Esophagus mucosa (tissue), 1 donor: ENCODE measurements at regions not wholly inside any gene's neighbourhood (a gene's known extent, or its start where the extent isn't known, plus 50 kb on each side); places are given as distances from the start of the nearest gene placed in this dataset.

Experiments used
- ATAC-seq: fragments of 200-7000 bp; cut with Tn5 transposase; one replicate; pipeline ENCODE4 v1.9.1; 2020
- donor health status: DM: yes; HTN: yes; CAD: no.

DNA sequence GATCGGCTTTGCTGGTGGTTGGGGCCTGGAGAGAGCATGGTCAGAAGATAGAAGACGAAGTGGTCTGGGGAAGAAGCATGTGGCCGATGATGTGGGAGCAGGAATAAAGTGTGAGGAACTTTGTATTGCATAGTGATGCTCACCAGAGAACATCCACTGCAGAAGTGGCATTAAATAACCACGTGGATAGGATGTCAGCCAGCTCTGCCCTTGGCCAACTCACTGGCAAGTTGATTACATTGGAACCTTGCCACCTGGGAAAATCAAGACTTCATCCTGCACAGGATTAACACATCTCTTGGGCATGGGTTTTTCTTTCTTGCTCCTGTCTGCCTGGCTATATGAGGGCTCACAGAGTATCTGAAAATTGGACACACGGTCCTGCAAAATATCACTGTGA is 217.4 kb downstream of the DMRT2 start:
- no peak for ATAC-seq

DNA sequence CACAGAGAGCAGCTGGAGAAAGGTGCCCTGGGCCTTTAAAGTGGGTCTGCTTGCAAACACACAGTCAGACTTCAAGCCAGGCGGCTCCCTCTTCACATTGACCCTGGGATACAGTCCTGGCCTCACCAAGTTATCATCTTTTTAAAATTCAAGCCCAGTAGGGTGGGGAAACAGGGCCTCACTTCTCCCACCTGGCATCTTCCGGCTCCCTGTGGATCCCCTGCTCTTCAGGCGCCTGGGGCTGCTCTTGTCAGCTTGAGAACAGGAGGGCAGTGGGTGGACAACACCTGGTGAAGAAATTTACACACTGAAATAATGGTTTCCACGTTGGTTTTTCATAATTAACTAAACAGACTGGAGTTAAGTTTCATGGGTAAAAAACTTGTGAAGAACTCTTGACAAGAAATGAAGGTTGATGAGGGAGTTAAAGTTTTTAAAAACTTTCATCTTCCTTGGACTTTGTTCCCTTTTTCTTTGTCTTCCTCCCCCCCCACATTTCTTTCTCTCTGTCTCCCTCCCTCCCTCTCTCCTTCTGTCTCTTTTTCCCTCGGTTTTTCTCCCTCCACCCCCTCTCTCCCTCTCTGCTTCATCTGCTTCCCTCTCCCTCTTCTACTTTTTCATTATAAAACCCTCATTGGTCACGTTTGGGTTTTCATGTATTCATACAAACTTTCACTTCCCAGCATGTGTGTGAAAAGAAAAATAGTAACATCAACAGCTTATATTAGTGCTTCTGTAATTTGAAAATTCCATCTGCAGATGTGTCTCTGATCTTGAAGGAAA is 219.6 kb downstream of the DMRT2 start:
- no peak for ATAC-seq

DNA sequence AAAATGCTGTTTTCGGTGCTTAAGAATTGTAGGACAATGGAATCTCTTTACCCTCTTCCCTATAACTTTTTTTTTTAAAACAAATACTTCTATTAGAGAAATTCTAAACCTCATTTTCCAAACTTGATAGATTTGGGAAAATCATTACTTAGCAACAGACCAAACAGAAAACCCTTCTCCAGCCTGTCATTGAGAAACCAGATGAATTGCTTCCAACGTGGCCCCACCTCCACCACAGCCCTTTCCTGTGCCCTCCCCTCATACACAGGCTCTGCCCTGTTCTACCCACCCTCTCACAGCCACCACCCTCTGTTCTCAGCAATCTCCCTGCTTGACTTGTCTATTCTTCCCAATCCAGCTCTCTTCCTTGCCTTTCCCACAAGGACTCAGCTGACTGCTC is 221.2 kb downstream of the DMRT2 start:
- ATAC-seq, result no peak

DNA sequence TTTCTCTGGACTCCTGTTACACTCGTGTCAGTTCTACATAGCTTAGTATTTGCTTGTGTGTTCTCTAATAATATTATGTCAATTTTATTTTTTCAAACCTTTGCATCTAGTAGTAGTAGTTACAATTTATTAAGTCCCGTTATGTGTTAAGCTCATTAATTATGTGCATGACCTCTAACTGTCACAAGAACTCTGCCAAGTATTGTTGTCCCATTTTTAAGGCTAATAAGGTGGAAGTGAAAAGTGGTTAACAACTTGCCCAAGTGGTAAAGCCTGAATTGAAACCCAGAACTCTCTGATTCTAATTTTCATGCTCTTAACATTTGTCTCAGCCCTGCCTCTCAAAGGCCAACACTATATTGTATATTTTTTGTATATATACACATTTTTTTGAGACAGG is 221.6 kb downstream of the DMRT2 start:
- no peak for ATAC-seq

DNA sequence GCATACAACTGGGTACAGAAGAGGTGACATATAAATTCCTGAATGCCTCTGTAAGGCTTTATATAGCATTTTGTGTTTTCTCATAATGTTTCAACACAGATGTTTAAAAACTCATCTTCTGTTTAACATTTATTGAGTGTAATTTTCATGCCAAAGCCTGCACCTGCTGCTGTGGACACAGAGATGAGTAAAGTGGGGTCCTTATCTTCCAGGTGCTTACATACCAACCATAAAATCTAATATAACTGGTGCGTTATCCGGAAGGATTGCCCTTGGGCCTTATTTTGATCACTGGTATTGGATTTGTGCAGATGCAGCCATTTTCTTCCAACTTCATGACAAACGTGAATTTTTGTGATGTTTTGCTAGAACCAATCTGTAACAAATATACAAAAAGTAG is 222.3 kb downstream of the DMRT2 start:
- no peak for ATAC-seq

DNA sequence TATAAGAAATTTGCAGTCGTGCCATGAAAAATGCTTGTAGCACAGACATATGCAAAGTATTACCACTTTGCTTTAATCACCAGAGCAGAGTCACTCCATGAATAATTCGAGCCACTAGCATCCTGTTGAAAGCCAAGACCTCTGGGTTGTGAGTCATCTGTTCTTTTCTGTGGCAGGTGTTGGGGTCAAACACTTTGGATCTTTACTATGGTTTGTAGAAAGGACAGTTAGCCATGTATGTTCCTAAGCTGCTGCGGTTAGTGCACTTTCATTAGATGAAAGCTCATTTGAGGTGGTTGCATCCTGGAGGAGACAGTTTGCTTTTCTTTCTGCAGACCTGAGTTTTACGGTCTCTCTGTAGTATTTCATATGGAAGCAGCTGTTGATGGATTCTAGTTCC is 223.7 kb downstream of the DMRT2 start:
- no peak for ATAC-seq

DNA sequence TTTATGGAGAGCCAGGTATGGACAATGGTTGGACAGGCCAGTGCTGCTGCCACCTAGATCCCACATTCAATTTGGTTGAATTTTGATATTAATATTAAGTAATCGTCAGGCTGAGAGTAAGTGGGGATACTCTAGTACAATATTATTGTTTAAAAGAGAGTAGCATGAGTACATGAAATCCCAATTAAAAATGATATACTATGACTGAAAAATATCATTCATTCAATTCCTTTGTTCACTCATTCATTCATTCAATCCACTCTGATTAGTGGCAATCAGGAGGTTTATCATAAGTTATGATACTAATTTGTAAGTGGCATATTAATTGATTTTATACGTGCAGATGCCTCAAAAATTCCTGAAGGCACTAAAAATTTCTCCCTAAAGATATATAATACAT is 224.2 kb downstream of the DMRT2 start:
- no peak for ATAC-seq

DNA sequence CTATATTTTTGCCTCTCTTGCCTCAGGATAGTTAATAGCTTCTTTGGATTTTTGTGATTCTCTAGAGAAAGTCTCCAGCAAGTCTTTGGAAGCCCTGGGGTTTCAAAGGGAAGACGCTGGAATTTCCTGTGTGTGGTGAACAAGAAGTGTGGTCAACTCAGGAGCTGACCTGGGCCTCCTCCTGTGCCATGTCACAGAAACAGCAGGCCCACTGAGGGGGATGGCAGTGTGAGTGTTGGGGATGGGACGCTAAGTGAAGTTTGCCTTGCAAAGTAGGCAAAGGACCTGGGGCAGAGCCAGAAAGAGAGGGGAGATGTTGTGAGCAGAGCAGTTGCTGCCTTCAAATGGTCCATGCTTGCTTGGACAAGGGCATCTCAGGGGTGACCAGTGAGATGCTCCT is 226.3 kb downstream of the DMRT2 start:
- no peak for ATAC-seq

DNA sequence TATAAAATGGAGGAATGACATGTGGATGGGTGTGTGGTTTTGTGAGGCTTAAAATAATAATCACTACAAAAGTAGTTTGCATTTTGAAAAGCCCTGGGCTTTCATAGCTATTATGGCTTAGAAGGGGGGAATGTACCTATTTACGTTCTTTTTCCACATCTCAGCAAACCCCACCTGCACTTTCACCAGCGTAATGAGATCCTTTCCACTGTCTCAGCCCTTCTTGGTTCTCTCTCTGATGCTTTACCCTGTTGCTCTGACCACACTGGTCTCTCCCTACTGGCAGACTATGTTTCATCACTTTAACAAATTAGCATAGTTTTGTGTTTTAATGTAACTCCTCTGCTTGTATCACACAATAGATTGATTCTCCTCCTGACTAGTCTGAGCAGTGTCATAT is 234.6 kb downstream of the DMRT2 start:
- no peak for ATAC-seq

DNA sequence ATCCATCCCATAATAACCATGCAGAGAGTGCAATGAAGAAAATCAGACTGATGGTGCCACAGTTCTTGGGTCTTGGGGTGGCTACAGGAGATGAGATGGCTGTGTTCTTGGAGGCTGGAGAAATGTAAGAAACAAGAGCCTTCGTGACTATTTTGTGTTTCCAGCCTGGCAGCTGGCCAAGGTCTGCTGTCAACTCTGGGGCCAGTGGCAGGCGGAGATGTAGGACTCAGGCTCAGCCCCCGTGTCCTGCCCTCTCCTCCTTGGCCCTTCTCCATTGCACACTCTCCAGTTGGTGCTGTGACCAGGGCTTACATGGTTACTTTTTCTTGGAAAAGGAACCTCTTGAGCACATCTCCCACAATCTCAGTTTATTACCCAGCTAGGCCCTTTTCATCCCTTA is 235.4 kb downstream of the DMRT2 start:
- no peak for ATAC-seq

DNA sequence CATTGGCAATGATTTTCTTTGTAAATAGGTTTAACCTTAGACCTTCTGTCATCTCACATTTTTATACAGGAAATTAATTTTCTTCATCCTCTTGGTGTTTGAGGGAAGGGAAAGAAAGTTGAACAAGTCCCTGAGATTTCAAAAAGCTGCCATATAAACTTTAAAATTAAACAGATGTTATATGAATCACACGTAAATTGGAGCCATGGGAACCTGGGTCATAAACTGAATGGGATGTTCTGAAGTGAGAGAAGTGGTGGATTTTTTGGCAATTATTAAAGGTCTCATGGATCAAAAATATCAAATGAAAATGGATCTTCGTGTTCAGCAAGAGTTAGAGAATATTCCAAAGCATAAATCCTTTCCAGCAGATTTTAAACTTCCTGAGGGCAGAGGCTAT is 242.2 kb downstream of the DMRT2 start:
- ATAC-seq, result no peak

DNA sequence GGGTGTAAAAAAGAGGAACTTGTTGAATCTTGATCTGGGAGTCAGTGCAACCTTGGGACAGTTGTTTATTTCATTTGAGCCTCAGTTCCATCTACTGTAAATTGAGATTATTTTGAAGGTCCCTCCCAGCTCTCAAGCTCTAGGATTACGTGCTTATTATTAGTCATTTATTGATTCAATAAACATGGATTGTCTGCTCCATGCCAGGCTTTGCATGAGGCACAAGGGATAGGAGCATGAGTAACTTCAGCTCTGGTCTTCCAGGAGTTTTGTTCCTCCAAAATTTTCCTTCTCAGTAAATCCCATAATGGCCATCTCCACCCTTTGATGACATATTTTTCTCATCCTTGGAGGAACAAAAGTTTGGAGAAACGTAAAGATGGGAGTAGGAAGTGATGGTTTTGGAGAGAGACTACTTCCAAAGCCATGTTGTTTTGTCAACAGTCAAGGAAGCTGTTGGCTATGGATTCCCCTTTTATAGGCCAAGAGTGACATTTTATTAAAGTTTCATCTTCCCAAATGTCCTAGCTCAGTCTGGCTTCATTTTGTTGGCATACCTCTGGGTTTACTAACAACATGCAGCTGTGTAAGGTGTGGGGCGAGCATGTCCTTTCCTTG is 244.6 kb downstream of the DMRT2 start:
- ATAC-seq, result no peak

DNA sequence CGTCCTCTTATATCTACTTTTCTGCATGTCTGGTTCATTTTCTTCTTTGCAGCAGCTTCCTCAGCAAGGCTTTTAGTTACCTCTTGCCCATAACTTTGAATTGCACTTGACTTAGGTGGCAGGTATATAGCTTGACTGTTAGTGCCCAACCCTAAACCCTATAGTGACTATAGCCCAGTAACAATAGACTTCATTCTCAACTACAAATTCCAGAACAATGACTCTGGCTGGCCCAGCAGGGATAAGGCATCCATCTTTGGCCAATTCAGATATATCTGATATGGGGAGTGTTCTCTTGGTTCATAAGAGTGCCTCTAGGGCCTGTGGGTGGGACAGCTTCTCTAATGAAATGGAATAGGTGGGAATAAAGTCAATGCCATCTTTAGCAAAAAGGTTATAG is 246.2 kb downstream of the DMRT2 start:
- ATAC-seq, result no peak

DNA sequence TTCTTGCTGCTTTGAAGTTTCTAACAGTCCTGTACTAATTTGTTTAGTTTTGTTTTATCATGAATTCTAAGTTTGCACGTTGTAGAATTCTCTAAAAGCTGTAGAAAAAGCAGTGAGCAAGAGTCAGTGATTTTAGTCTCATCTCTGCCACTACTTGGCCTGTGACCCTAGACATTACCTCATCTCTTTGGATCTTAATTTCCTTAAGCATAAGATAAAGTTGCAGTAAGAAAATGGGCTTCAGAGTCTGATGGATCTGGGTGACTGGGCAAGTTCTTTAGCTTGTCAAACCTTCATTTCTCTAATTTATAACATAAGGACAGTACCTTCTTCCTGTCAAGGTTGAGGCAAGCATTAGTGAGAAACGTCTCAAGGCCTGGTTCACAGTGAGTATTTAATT is 247.9 kb downstream of the DMRT2 start:
- ATAC-seq, result no peak

DNA sequence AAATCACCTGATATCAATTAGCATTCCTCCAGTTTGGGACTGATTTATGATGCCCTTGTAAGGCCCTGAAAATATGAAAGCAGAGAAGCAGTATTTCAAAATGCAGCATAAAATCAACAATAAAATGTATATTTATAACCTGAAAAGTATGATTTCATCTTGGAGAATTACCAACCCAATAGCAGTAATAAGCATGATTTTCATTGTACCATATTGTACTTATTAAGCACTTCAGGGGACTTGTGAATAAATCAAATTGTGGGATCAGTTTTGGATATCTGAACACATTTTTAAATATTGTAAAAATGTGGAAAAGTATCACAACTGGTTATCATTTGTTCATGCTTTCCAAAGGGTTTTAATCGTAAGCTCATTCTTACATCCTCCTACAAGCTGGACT is 250.8 kb downstream of the DMRT2 start:
- no peak for ATAC-seq

DNA sequence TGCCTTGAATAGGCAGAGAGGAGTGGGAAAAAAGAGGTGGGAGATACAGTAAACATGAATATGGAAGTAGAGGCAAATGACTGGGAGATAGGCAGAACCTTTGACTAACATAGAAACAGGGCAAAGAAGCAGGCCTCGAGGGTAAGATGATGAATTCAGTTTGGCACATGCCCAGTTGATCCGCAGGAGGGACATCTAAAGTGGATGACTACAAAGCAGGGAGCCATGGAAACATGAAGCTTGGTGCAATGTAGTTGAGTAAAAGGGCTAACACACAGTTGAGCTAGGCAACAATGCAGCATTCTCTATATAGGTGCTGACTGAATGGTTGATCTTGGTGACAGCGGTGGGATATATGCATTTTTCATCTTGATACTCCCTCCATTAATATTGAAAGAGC is 253.8 kb downstream of the DMRT2 start:
- ATAC-seq, result no peak

DNA sequence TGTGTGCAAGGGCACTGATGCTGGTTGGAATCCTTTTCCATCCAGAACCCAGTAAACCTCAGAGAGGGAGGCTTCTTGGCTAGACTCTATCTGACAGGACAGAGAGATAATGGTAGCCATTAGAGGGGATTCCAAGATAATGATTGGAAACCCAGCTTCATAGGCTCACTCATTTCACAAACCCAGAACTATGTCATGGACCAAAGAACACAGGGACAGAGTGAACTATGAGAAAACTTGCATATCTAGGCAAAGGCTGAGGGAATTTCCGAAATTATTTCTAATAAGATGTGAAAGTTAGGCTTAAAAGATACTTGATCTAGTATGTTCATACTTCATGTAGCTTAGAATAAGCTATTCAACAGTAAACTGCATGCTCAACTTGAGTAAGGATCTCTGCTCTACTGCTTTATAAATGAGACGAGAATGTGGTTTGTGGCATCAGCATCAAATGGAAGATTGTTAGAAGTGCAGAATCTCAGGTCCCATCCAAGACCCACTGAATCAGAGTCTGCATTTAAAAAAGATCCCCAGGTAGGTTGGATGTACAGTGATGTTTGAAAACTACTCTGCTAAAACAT is 261.4 kb downstream of the DMRT2 start:
- ATAC-seq, result no peak

DNA sequence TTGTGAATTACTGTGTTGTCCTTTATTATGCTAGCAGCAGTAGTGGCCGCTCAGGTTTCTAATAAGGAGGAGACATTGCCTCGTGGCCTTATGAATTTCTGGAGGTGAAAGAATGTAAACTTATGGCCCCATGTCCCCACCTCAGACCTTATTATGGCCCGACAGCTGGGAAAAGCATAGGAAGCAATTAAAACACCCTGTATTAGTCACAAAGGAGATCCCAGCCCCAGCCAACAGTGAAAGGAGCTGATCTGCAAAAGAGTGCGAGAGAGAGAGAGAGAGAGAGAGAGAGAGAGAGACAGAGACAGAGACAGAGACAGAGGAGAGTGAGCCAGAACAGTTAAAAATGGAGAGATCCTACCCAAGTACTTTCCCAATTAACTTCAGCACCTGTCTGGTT is 269.3 kb downstream of the DMRT2 start:
- no peak for ATAC-seq

DNA sequence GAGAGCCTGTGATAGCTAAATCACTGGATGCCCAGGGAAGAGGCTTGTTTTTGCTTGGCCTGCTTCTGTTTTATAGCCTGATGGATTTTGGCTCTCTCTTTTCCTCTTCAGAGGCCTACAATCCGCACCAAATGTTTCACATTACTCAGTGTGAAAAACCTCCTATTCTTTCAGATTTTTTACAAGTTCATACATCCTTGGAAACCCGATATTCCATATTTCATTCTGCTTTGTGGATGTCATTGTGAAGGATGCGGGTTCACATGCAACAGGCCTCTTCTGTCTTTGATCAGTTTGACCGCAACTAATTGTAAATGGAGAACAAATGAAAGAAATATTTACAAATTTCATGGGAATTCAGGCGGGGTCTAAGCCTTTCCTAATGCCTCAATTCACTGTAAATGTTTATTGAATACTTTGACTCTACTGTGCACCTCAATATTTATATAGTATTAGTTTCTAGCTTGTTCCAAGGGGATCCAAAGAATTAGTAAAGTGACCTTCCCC is 269.9 kb downstream of the DMRT2 start:
- ATAC-seq, result no peak

DNA sequence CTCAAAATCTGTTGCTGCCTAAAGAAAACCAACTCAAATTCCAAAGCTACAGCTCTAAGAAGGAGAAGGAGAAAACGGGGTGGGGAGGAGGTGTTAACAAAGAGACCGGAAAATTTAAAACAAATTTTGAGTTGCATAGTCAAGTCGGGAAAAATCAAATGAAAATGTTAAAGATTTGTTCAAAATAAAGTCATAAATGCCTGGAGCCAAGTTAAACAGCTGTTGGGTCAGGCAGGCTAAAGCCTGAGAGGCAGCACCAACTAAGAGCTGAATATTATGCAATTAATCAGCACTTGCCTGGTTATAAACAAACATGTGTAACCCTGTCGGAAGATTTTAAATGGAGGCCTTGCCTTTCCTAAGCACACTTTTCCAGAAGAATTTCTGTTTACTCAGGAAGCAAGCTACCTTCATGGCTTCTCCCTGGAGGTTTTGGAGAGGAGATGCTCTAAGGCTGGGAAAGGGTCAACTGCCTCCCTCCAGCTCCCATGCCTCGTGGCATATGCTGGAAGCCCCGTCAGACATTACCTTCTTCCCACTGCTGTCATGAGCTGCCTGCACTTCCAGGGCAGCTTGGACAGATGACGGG is 270.5 kb downstream of the DMRT2 start:
- no peak for ATAC-seq

DNA sequence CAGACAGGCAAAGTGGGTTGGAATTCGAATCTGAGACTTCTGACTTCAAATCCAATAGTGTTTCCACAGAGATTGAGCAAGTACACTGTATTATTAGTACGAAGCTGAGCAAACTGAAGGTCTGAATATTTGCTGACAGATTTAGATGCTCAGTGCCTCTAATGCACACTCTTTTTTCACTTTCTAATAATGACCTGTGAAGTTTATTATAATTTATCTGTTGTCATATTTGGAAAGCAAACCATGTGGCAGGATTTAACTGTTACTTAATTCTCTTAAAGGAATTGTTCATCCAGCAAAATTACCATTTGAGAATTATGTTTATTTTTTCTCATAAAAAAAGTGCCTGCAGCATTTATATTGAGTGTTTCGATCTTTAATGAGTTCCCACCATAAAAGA is 277.3 kb downstream of the DMRT2 start:
- ATAC-seq, result no peak

DNA sequence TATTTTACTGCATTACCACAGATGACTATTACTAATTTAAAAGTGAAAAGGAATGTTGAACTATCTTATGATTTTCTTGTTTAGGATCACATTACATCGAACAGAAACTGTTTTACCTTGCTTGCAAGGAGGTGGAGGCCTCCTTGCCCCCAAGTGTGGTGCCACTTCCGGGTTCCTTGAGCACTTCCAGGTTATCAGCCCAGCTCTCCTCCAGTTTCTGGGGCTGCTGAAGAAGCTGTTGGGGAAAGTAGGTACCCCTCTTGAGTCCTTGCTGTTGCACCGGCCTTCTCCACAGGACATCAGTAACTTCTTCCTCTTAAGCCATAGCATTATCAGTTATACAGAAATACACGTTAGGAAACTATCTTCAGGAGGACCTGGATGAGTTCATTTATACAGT is 278.2 kb downstream of the DMRT2 start:
- no peak for ATAC-seq

DNA sequence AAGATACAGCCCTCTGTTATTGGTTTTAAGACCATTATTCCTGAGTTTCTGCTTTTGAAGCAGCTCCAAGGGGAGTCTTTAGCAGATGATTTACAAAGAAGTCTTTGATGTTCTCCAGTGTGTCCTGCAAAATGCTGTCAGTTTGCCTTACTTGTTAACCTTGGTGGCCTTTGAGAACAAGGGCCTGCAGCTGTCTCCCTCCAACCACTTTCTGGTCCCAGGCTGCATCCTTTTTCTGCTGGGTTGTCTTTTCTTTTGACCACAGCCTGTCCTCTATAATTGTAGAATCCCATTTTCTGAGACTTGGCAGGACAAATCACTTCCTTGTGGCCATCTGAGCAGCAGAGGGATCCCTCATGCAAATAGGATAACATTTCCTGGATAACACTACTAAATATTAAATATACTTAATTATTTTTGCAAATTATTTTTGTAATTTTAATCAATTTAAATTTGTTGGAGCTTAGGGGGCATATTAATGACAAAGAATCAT is 281.4 kb downstream of the DMRT2 start:
- no peak for ATAC-seq

DNA sequence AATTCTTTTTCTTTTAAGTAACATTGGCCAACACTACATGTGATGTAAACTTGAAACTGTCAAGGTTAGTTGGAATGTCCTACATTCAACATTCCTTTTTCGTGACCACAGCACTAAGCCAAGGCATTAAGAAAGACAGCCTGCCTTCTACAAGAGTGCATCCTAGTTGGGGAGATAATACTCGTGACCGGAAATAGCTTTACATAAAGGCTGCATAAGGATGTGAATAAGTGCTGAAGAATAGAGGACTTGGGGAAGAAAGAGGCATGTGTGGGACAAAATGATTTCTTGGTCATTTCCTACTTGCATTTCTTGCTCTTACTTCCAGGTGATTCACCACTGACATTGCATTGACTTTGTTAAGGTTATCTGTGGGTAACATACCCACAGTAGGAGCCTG is 282.0 kb downstream of the DMRT2 start:
- no peak for ATAC-seq
